ENCODE measurements at regions not wholly inside any gene's neighbourhood (a gene's known extent, or its start where the extent isn't known, plus 50 kb on each side); places are given as distances from the start of the nearest gene placed in this dataset.
"Not testable (repeated sequence)": the region's sequence is repeated elsewhere in the genome, so short reads cannot be mapped to it uniquely, and the experiment has no call there.

DNA sequence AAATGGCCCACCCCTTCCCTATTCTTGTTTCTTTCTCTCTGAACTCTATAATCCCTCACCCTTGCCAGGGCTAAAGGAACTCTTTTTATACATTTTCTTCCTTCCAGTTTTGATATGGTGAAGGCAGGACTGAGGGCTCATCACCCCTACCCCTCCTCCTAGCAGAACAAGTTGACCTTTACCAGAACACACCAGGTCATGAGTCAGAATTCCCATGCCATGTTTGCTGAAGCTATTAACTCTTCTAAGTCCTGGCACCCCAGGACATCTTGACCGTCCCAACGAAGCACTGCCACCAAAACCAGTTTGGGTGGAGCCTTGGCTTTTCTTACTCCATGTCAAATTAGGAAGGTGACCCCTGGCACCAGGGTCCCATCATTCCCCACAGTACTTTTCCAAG is 57.5 kb upstream of the DYNLT3 start:
- DNase-seq: no peak

GRCh38 chrX:37905436-37906147 is 58.2 kb upstream of the DYNLT3 start:
- peak; percentile 32 for DNase-seq

GRCh38 chrX:37906357-37906756 is 59.0 kb upstream of the DYNLT3 start:
- no peak for DNase-seq

DNA sequence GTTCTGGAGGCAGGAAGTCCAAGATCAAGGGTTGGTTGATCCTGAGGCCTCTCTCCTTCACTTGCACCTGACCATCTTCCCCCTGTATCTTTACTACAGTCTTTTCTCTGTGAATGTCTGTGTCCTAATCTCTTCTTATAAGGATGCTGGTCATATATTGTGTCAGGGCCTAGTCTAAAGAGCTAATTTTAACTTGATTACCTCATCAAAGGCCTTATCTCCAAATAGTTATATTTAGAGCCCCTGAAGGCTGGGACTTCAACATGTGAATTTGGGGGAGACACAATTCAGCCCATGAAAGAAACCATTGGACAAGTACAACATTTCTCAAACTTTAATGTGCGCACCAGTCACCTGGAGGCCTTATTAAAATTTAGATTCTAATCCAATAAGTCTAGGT is 62.8 kb upstream of the DYNLT3 start:
- no peak for DNase-seq

DNA sequence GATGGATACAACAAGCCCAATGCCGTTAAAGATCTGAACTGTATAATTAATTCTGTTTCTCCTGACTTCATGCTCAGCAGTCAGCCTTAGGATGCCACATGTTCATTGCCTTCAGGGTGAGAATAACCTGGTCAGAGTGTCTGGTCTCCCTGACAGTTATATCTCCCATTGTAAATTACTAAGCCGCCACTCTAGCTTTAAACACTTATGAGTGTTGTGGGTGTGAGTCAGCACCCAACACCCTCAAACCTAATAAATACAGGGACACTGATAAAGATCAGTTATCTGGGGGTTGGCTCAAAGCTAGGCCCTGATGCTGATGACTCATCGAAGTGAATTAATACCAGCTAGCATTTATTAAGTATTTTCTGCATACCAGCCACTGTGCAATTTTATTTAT is 64.9 kb upstream of the DYNLT3 start:
- no peak for DNase-seq

DNA sequence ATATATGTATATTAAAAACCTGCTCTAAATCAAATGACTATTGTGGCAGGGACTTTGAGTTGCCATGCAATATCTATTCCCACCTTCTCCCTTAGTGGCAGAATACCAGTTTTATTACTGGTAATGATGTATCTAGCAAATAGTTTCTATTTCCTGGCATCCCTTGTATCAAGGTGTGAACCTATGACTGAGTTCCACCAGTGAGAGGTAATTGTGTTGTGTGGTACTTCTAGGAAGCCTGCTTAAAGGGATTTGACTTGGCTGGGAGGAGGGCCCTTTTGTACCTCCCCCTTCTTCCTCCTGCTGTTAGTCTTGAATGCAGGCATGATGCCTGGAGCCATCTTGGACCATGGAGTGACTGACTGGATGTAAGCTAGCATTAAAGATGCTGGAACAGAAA is 65.4 kb upstream of the DYNLT3 start:
- DNase-seq: no peak

- no peak for DNase-seq
Observed at GRCh38 chrX:37918168-37918567, 70.8 kb upstream of the DYNLT3 start.

GRCh38 chrX:37918703-37919102 is 71.3 kb upstream of the DYNLT3 start:
- DNase-seq: no peak

DNA sequence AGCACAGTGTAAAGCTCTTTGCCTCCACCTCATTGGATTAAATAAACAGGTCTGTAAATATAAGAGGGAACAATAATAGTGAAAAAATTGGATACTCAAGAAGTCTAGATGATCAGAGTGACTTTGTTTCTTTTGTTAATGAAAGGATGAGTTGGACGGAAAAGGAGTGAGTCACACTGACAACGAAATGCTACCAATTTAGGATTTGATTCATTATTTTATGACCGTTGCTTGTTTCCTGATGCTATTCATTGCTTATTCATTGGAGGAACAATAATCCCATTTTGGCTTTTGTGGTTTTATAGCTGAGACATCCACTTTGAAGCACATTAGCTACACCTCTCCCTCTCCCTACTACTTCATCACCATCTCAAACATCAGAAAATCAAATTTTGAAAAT is 74.4 kb upstream of the DYNLT3 start:
- DNase-seq: no peak

DNA sequence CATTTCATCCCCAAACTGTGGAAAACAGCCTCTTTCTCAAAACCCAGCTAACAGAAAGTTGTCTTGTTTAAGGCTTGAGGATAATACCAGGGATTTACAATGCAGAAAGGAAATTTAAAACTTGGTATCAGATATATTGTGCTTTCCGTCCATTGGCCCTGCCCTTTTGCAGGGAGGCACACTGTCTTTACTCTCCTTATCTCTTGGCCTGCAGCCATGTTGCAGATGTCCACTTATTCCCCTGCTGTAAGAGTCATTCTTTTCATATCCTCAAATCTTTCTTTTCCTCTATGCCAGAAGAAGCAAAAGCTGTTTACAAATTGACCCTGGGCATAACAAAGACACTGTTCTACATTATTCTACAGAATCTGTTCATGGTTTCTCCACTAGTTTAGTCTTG is 75.6 kb upstream of the DYNLT3 start:
- no peak for DNase-seq

DNA sequence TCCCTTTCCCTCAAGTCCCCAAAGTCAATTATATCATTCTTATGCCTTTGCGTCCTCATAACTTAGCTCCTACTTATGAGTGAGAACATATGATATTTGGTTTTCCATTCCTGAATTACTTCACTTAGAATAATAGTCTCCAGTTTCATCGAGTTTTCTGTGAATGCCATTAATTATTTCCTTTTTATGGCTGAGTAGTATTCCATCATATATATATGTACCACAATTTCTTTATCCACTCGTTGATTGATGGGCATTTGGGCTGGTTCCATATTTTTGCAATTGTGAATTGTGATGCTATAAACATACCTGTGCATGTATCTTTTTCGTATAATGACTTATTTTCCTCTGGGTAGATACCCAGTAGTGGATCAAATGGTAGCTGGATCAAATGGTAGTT is 78.4 kb upstream of the DYNLT3 start:
- not testable (repeated sequence) for DNase-seq

GRCh38 chrX:37926700-37927099 is 79.3 kb upstream of the DYNLT3 start:
- no peak for DNase-seq

GRCh38 chrX:37942170-37942569 is 64.2 kb upstream of the SYTL5 start:
- DNase-seq: no peak

DNA sequence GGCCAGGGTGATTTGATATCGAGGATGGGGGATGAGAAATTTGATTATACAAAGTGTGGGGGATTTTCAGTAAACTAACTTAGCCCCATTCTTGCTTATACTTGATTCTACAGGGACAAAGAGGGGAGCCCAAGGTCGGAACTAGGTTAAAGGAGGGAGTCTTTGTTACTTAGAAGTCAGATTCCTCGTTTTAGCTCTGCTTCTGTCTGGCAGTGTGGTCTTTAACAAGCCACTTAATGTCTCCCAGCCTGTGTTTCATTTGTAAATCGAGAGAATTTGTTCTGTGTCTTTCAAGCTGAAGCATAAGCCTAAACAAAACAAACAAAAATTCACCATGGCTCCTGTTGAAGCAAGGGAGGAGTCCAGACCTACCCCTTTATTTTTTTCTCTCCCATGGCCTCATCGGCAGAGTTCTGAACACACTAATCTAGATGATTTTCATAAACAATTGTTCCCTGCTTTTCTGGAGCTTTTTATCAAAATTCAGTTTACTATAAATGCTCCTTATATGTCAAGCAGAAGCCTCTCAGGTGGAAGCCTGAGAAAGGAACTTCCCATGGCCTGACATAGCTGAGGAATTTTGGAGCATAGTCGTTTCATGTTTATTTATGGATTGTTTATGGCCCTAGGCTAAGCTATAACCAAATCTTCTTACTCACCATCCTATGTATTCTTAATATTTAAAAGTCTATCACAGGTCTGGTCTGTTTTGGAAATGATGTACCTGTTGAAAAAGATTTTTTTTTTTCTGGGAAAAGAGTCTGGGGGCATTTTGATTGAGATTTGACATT is 62.6 kb upstream of the SYTL5 start:
- DNase-seq: no peak

GRCh38 chrX:37946197-37946596 is 60.2 kb upstream of the SYTL5 start:
- DNase-seq: no peak

DNA sequence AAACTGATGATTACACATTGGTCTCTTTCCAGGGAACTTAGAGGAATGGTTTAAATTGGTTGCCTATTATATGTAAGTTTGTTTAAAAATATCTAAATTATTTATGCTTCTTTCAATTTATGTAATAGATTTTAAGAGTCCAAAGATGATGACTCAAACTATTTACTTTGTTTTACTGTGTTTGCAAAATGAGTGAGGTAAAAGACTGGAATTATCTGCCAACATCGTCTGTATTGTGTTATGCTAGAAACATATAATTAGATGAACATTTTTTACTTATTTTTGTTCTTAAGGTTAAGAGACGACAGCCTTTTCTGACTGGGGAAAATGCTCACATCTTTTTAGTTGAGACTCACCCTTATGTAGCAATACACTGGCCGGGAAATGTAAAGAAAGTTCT is 51.1 kb upstream of the SYTL5 start:
- no peak for DNase-seq

DNA sequence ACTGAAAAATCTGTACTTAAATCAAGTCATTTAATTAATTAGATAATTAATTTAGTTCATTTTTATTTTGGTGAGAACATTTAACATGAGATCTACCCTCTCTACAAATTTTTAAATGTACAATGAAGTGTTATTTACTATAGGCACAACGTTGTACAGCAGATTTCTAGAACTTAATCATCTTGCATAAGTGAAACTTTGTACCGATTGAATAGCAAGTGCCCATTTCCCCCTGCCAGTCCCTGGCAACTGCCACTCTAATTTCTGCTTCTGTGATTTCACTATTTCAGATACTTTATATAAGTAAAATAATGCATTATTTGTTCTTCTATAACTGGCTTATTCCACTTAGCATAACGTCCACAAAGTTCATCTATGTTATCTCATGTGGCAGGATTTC is 50.1 kb upstream of the SYTL5 start:
- DNase-seq: no peak
